HG02938 (cell line): ENCODE measurements at regions not wholly inside any gene's neighbourhood (a gene's known extent, or its start where the extent isn't known, plus 50 kb on each side); places are given as distances from the start of the nearest gene placed in this dataset.
"Not testable (repeated sequence)": the region's sequence is repeated elsewhere in the genome, so short reads cannot be mapped to it uniquely, and the experiment has no call there.

Source experiments
- ATAC-seq: cut with Tn5 transposase; IDR thresholded peaks from one replicate; pipeline ENCODE4 v1.9.1; 2021; ENCODE audit warnings: mild to moderate bottlenecking, moderate library complexity; ENCODE audit not compliant: unreplicated experiment

GRCh38 chr9:95788021-95788420 is 87.5 kb upstream of the ERCC6L2 start:
- no peak for ATAC-seq

GRCh38 chr9:95785209-95785608 is 90.3 kb upstream of the ERCC6L2 start:
- no peak for ATAC-seq

DNA sequence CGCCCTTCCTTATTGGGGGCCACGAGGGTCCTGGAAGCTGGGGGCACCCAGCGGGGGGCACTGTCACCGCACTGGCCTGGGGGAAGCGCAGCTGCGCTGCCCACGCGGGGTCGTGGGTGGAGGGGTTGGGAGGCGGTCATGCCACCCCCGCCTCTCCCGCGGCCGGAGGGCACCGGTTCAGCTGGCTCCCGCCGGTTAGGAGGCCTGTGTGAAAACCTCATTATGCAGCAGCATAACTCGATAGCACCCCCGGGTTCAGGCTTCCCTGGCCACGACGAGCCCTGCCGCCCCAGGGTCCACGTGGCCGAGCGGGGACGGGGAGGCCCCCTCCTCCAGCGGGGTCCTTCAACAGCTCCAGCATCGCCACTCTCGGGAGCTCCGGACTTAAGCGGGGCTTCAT is 91.2 kb upstream of the ERCC6L2 start:
- no peak for ATAC-seq

- ATAC-seq: no peak
These were observed 92.0 kb upstream of the ERCC6L2 start for GRCh38 chr9:95783426-95783975.

- ATAC-seq: no peak
These were observed 94.7 kb upstream of the ERCC6L2 start for GRCh38 chr9:95780751-95781150.

DNA sequence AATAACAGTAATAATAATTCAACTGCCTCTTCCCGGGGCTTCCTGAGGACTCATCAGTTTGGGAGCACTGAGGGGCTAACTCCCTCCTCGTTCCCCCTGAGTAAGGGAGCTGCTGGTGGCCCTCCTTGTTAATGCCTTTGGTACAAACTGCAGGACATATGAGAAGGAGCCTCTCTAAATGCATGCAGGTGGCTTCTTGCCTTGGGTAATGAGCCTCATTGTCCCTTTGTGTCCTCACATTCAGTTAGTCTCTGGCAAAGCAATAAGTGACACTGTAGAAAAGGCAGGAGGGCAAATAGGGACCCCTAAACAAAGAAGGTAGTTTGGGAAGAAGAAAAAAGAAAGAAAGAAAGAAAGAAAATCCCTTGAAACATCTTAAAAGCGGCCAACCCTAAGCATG is 95.4 kb upstream of the ERCC6L2 start:
- no peak for ATAC-seq

- not testable (repeated sequence) for ATAC-seq
These were observed 95.9 kb upstream of the ERCC6L2 start for GRCh38 chr9:95779597-95779996.

GRCh38 chr9:95778957-95779356 is 96.5 kb upstream of the ERCC6L2 start:
- no peak for ATAC-seq

DNA sequence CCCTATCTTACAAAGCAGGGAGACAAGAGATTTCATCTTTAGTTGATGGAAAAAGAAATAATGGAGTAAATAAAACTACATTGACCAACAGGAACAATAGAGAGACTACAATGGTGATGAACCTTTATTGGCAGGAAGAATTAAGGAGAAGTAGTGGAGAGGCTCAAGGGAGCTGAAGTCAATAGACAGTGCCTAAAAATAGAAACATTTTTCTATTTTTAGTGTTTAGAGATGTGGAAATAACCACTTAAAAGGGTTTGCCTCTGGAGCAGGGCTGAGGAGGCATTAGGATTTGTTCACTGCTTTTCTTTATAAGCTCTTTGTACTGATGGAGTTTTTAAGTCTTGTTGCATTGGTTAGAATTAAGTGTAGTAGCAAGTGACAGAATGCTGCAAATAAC is 98.4 kb upstream of the ERCC6L2 start:
- ATAC-seq: no peak

- ATAC-seq: no peak
These were observed 99.3 kb upstream of the ERCC6L2 start for GRCh38 chr9:95776176-95776575.

DNA sequence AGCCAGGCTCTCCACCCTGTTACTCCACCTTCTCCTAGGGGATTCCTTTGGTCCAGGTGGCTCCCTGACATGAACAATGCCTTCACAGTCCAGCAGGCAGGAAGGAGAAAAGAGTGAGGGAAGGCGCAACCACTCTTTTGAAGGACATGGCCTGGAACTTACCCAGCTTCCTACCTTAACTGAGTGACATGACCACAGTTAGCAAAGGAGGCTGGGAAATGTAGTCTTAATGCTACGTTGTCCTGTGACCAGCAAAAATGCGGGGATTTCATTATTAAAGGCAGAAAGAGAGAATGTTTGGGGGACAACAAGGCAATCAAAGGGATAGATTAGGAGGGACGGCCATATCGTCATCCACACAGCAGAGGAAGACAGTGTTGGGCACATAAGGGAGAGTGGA is 100.3 kb upstream of the ERCC6L2 start:
- no peak for ATAC-seq

- ATAC-seq: no peak
These were observed 102.5 kb upstream of the ERCC6L2 start for GRCh38 chr9:95773053-95773418.

GRCh38 chr9:95772320-95773052 is 103.0 kb upstream of the ERCC6L2 start:
- no peak for ATAC-seq

DNA sequence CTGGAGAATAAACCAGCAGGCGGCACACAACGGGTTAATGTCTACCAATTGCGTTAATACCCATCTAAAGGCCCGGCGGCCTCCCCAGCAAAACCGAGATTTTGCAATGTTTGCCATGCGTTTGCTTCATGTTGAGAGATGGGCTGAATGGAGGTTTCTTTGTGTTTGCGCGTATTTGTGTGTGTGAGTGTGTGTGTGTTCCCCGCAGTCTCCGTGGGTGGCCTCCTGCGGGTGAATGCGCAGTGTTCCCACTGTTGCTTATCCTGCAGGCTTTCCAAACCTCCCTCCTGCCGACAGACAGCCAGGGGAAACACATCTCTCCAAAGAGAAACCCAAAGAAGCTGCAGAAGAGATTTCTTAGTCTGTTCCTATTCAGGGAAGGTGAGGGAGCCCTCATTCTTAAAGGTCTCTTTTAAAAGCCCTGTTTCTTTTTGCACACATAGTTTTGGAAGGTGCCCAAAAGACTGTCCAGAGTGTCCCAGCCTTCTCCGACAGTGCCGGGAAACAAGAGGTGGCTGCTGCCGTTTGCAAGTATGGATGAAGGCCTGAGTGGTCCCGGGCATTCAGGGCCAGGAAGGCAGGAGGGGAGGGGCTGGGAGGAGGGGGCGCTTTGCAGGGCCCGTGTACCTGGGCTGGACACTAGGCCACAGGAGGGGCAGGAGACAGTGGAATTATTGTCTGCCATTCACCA is 103.8 kb upstream of the ERCC6L2 start:
- ATAC-seq: no peak

GRCh38 chr9:95770653-95771131 is 104.8 kb upstream of the ERCC6L2 start:
- ATAC-seq: no peak

DNA sequence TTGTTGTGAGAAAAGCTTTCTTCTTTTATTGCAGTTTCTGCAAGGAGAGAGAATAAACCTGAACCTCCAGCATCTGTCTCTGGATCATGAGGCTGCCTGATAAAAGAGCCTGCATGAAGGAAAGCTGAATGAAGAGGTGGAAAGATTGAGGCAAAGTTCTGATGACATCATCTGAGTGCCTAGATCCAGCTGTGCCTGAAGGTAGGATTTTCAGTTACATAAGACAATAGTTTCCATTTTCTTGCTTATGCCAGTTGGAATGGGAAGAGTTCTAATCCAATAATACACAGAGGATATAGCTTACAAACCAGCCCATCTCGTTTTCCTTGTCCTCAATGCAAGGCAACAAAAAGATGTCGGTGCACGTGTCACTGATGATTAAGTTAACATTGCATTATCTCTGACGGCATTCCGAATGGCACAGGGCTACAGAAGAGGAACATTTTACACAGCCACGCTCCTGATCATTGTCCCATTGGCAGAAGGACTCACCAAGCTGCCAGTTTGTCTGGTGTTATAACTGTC is 105.5 kb upstream of the ERCC6L2 start:
- no peak for ATAC-seq

DNA sequence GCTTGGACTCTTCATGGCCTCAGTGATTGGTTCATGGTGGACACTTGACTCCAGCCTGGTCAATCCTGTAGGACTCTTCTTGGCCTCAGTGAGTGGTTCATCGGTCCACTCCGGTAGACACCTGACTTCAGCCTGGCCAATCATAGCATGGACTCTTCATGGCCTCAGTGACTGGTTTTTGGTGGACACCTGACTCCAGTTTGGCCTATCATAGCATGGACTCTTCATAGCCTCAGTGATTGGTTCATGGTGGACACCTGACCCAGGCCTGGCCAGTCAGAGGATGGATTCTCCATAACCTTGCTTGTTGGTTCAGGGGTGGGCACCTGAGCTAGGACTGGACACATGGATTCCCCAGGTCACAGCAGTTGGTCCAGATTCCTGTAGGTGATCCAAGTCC is 106.0 kb upstream of the ERCC6L2 start:
- ATAC-seq: no peak

DNA sequence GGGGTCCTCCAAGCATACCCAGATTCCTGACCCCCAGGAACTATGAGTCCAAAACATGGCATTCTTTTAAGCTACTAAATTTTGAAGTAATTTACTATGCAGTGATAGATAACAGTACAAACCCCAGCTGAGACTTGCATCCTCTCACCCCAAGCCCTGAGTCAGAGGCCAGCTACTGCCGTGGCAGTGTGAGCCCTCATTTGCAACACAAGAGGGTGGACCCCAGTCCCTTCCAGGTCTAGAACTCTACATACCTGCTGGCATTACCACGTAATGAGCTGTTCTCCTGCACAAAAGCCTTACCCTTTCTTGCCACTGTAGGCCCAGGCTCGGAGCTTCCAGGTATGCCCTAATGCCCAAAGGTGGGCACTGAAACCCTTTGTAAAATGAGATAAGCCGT is 108.6 kb upstream of the ERCC6L2 start:
- ATAC-seq: no peak

DNA sequence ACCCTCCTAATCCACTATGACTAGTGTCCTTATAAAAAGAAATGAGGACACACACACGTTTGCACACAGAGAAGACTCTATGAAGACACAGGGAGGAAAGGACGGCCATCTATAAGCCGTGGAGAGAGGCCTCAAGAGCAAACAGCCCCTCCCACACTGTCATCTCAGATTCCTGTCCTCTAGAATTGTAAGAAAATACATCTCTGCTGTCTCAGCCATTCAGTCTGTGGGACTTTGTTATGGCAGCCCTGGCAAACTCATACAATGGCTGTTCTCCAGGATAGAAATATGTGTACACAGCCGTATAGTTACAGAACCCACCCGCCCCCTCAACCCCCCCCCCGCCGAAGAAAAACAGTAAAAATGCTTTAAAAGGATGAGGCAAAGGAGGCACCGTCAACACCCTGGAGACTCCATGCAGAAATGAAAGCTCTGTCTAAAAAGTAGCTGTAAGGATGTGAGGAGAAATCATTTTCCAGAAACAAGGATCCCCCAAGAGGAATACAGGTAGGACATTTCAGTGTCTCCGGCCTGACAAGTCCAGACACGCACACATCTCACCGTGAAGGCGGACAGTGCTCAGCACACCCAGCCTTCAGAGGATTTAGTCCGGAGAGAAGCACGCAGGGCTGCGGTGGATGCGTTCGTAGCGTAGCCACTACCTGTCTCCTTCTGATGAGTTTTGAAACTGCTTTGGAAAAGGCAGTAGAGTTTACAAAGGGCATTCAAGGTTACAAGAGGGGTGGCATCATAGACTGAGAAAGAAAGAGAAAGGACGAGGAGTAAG is 110.8 kb upstream of the ERCC6L2 start:
- ATAC-seq: no peak

DNA sequence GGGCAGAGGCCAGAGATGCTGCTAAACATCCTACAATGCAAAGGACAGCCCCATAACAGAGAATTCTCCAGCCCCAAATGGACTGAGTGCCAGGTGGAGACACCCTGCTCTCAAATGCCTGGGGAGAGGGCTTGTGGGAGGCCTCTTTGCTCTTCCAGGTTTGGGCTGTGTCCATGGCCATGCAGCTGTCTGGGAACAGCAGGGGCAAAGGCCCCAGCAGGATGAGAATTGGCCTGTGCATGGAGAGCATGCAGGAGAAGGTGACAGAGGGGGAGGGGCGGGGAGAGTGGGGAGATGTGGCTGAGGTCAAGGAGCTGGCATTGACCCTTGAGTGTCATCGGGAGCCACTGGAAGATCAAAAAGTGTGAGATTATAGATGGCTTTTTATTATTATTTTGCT is 111.5 kb upstream of the ERCC6L2 start:
- ATAC-seq: no peak

- no peak for ATAC-seq
These were observed 112.5 kb upstream of the ERCC6L2 start for GRCh38 chr9:95763006-95763405.
